Large intestine (tissue), 3 donors: ENCODE measurements at regions not wholly inside any gene's neighbourhood (a gene's known extent, or its start where the extent isn't known, plus 50 kb on each side); places are given as distances from the start of the nearest gene placed in this dataset.

ENCODE experiments used
- DNase-seq, 2 donors: peaks; one replicate each; pipeline versions ENCODE4 v3.0.0 to v3.0.0-alpha.2; 2013
- H3K27ac ChIP-seq: one replicate; pipeline ENCODE4 v1.5.1; 2013; ENCODE audit warnings: low read length
- H3K27me3 ChIP-seq: 2 replicates; pipeline ENCODE4 v1.6.1; 2013; ENCODE audit warnings: low read length; ENCODE audit not compliant: control insufficient read depth, insufficient read depth
- H3K36me3 ChIP-seq: 2 replicates; pipeline ENCODE4 v1.6.1; 2013; ENCODE audit warnings: low read length; ENCODE audit not compliant: control insufficient read depth, insufficient read depth
- H3K4me1 ChIP-seq: one replicate; pipeline ENCODE4 v1.6.1; 2013; ENCODE audit warnings: low read length; ENCODE audit not compliant: control insufficient read depth, insufficient read depth
- H3K4me3 ChIP-seq: one replicate; pipeline ENCODE4 v1.5.1; 2013; ENCODE audit warnings: low read length
- H3K9me3 ChIP-seq: one replicate; pipeline ENCODE4 v1.6.1; 2013; ENCODE audit warnings: mild to moderate bottlenecking, low read depth, low read length, moderate library complexity; ENCODE audit not compliant: control insufficient read depth
- WGBS: methylation state at CpG from one replicate; pipeline ENCODE4 v1.1.5; 2013; ENCODE audit warnings: low lambda C conversion rate; ENCODE audit not compliant: insufficient coverage; 5-methylcytosine and 5-hydroxymethylcytosine counted together

DNA sequence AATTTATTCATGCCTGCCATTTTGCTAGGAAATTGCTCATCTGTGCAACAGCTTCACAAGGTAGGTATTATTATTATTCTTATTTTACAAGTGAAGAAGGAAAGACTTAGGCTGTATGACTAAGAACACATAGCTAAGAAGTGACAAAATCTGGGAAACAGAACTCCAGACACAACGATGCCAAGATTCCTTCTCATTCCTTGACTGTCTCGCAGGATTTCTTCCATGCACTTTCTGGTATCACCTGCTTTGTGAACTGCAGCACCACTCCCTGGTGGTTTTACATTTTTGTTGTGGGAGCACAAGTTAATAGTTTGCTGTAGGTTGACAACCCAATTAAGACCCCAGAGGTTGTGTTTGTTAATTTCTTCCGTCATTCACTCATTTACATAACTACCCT is 188.5 kb downstream of the LACC1 start:
- no peak overlapping the region for H3K27ac ChIP-seq
- no peak for DNase-seq
- no peaks in the 10 kb centered on the region for H3K27me3 ChIP-seq
- H3K4me3 ChIP-seq, result no peak overlapping the region
- H3K36me3 ChIP-seq, result no peaks in the 10 kb centered on the region
- WGBS, result no CpG with 5 or more reads among the region's 3 CpGs
- H3K9me3 ChIP-seq, result peaks cover 5% of the 10 kb centered on the region
- no peaks in the 10 kb centered on the region for H3K4me1 ChIP-seq

DNA sequence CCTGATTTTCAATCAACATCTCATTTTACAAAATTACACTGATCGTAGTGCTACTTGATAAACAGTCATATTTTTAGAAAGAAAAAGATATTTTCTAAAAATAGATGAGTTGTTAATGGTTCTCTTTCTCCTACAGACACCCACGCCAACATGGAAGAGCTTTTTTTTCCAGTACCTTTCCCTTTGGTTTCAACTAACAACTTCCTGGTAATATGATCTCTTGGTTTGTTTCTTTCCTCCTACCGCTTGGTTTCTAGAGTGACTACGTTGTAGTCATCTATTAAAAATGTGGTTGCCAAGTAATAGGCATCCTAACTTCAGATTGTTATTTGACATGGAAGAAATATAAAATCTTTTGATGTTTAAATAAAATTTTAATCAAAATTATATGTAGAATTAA is 189.0 kb downstream of the LACC1 start:
- no peak for DNase-seq
- Histone ChIP-seq H3K36me3 (no peaks in the 10 kb centered on the region), H3K27me3 (no peaks in the 10 kb centered on the region), H3K27ac (no peak overlapping the region), H3K9me3 (peaks cover 5% of the 10 kb centered on the region), H3K4me3 (no peak overlapping the region), H3K4me1 (no peaks in the 10 kb centered on the region)
- 74% methylated on average over 3 of the region's 4 CpGs for WGBS

DNA sequence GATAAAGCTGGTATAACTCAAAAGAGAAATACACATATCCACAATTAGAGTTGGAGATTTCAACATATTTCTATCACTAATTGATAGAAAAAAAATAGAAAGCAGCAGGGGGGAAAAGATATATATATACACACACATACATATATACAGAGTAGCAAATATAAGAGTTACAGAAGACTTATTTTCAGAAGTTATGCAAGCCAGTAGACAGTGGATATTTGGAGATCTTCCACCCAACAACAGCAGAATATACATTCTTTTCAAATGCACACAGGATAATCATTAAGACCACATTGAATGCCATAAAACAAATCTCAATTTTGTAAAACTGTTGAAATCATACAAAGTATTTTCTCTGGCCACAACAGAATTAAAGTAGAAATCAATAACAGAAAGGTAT is 192.8 kb downstream of the LACC1 start:
- Histone ChIP-seq H3K36me3 (no peaks in the 10 kb centered on the region), H3K4me3 (no peak overlapping the region), H3K27ac (no peak overlapping the region), H3K4me1 (no peaks in the 10 kb centered on the region), H3K9me3 (peaks cover 5% of the 10 kb centered on the region), H3K27me3 (no peaks in the 10 kb centered on the region)
- no peak for DNase-seq

DNA sequence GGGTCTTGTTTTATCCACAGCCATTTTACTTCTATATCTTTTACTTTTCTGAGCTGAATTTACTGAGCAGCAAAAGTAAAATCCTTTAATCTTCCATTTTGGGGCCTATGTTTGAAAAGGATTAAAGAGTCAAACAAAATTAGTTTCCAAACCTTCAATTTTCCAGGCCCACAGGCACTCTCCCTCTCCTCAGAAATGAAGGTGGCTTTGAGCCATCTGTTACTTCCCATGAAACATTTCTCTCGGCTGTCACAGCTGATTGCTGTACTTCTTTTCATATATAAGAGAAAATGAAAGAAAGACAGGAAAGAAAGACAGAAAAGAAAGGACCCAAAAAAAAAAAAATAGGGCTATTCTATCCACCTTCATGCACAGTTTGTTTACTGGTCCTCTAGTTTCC is 194.9 kb downstream of the LACC1 start:
- no CpG with 5 or more reads among the region's 1 CpG for WGBS
- peaks cover 5% of the 10 kb centered on the region for H3K9me3 ChIP-seq
- peaks cover 13% of the 10 kb centered on the region for H3K4me1 ChIP-seq
- no peak overlapping the region for H3K4me3 ChIP-seq
- H3K36me3 ChIP-seq, result no peaks in the 10 kb centered on the region
- H3K27ac ChIP-seq, result no peak overlapping the region
- no peaks in the 10 kb centered on the region for H3K27me3 ChIP-seq
- no peak for DNase-seq

DNA sequence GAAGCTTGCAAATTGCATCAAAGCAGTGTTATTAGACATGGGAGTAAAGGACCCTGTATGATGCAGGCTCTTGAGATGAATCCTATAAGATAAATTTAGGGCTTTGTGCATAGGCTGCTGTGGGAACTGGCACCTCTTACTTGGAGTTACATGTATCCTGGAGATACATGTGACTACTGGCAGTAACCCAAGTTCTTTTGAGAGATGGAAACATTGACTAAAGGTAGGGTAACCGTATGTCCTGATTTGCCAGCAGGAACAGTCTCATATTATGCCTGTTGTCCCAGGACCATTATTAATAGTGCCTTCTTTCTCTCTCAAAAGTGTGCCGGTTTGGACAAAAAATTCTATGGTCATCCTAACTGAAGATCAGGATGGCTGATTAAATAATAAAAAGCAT is 195.4 kb downstream of the LACC1 start:
- no peak overlapping the region for H3K27ac ChIP-seq
- no peak for DNase-seq
- peaks cover 5% of the 10 kb centered on the region for H3K9me3 ChIP-seq
- no peaks in the 10 kb centered on the region for H3K36me3 ChIP-seq
- peaks cover 15% of the 10 kb centered on the region for H3K4me1 ChIP-seq
- WGBS, result no CpG with 5 or more reads among the region's 2 CpGs
- H3K27me3 ChIP-seq, result no peaks in the 10 kb centered on the region
- H3K4me3 ChIP-seq, result no peak overlapping the region

DNA sequence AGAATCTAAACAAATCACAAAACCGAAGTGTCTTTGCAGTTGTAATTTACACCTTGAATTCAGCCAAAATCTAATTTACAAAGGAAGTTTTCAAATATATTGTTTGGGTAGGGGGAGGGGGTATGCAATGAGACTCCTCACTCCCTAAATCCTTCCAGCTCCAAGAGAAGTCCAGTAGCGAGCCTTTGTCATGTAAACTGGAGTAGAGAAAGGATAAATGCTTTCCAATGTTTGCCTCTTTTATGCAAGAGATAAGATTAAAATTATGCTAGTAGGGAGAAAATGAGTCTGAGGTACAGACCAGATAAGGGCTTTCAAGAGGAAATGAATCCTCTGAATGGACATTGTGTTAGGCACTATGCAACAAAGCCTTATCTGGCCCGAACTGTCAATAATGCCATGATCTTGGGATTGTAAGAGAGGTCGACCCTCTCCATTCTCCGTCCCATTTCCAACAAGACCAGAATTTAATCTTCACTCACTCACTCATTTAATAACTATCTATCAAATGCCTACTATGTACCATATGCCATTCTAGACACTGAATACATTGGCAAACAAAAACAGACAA is 199.2 kb downstream of the LACC1 start:
- Histone ChIP-seq H3K27me3 (no peaks in the 10 kb centered on the region), H3K9me3 (no peaks in the 10 kb centered on the region), H3K4me3 (no peak overlapping the region), H3K4me1 (peaks cover 15% of the 10 kb centered on the region), H3K27ac (no peak overlapping the region), H3K36me3 (no peaks in the 10 kb centered on the region)
- WGBS, result 40% methylated on average over 1 of the region's 5 CpGs
- peak in 1 of 2 donors; percentile 38 for DNase-seq

DNA sequence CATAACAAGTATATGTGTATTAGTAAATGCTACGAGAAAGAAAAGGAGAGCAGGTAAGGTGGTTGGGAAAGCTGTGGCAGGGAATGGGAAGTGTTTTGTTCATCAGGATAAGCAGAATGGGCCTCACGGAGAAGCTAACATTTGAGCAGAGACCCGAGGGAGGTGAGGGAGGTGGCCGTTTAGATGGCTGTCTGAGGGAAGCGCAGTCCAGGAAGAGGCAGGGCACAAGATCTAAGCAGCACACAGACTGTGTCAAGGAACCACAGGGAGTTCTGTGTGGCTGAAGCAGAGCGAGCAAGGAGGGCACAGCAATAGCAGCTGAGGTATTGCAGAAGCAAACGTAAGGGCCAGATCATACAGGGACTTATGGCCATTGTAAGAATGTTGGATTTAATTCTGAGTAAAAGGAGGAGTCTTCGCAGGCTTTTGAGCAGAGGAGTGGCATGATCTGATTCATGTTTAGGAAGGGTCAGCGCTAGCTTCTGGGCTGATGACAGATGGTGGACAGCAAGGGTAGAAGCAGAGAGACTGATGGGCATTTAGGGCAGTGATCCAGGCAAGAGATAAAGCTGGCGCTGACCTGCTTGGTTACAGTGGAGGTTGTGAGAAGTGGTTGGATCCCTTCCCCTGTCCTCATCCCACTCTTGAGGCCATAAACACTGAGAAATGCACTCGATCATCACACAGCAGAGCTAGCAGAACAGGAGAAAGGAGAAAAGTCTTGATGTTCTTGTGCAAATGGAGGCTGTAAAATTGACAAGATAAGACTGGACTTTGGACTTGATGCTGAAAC is 199.9 kb downstream of the LACC1 start:
- DNase-seq, result peak in 1 of 2 donors; percentile 51
- Histone ChIP-seq H3K27ac (no peak overlapping the region), H3K4me1 (peaks cover 15% of the 10 kb centered on the region), H3K9me3 (no peaks in the 10 kb centered on the region), H3K36me3 (no peaks in the 10 kb centered on the region), H3K4me3 (no peak overlapping the region), H3K27me3 (no peaks in the 10 kb centered on the region)
- WGBS, result 73% methylated on average over 1 of the region's 11 CpGs

DNA sequence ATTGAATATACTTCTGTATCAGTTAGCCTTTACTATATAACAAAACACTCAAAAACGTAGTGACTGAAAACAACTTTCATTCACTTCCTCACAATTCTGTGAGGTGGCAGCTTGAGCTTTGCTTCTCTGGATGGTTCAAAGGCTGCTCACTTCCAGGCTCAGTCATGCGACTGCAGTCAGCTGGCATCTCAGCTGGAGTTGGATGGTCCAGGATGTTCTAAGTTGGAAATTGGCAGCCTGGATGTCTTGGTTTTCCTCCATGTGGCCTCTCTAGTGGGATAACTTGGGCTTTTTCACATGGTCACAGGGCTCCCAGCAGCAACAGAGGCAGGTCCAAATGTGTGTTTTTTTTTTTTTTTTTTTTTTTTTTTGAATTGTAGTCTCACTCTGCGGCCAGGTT is 204.4 kb downstream of the LACC1 start:
- H3K27ac ChIP-seq, result no peak overlapping the region
- no peak for DNase-seq
- H3K36me3 ChIP-seq, result no peaks in the 10 kb centered on the region
- H3K4me3 ChIP-seq, result no peak overlapping the region
- no CpG with 5 or more reads among the region's 3 CpGs for WGBS
- no peaks in the 10 kb centered on the region for H3K27me3 ChIP-seq
- peaks cover 6% of the 10 kb centered on the region for H3K4me1 ChIP-seq
- no peaks in the 10 kb centered on the region for H3K9me3 ChIP-seq

DNA sequence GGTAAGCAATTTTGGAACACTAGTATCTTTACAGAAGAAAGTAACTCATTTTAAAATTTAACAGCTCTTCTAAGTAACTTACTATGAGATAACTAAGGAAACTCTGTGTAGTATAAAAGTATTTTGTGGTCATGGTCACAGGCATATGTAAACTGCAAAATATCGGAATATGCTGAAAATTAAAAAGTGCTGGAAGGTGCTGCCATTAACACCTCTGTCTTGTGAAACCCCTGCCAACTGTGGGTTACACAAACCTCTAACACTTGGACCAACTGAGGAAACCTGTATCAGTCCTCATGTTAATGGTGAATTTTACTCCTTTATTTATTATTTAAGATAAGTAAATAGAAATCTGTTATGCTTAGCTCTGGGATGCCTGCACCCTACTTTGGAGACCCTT is 206.7 kb downstream of the LACC1 start:
- H3K4me3 ChIP-seq, result no peak overlapping the region
- H3K36me3 ChIP-seq, result no peaks in the 10 kb centered on the region
- no peak overlapping the region for H3K27ac ChIP-seq
- DNase-seq, result no peak
- no peaks in the 10 kb centered on the region for H3K9me3 ChIP-seq
- no peaks in the 10 kb centered on the region for H3K27me3 ChIP-seq
- H3K4me1 ChIP-seq, result no peaks in the 10 kb centered on the region
- WGBS, result 100% methylated on average over 1 of the region's 1 CpG

DNA sequence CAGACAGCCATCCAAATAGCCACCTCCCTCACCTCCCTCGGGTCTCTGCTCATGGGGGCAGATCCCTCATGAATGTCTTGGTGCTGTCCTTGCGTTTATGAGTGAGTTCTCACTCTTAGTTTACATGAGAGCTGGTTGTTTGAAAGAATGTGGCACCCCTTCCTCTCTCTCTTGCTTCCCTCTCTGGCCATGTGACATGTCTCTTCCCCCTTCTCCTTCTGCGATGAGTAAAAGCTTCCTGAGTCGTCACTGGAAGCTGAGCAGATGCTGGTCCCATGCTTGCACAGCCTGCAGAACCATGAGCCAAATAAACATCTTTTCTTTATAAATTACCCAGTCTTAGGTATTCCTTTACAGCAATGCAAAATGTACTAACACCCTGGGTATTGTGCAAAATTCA is 208.7 kb downstream of the LACC1 start:
- no peak for DNase-seq
- Histone ChIP-seq H3K27ac (no peak overlapping the region), H3K27me3 (no peaks in the 10 kb centered on the region), H3K4me3 (no peak overlapping the region), H3K36me3 (no peaks in the 10 kb centered on the region), H3K9me3 (no peaks in the 10 kb centered on the region), H3K4me1 (no peaks in the 10 kb centered on the region)
- WGBS, result no CpG with 5 or more reads among the region's 4 CpGs

DNA sequence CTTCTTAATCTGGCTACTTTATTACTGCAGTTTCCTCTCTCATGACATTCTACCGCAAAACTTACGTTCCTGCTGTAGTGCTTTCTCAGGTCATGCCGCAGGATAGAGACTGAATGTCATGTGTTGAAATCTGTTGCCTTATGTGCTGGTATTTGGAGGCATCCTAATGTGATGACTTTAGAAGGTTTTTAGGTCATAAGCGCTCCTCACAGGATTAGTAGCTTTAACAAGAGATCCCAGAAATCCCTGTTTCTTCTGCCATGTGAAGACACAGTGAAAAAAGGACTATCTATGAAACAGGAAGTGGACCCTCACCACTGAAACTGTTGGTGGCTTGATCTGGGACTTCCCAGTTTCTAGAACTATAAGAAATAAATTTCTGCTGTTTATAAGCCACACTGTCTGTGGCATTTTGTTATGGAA is 209.3 kb downstream of the LACC1 start:
- Histone ChIP-seq H3K36me3 (no peaks in the 10 kb centered on the region), H3K9me3 (no peaks in the 10 kb centered on the region), H3K27ac (no peak overlapping the region), H3K4me3 (no peak overlapping the region), H3K27me3 (no peaks in the 10 kb centered on the region), H3K4me1 (no peaks in the 10 kb centered on the region)
- no peak for DNase-seq
- 100% methylated on average over 2 of the region's 4 CpGs for WGBS
